ENCODE measurements at regions not wholly inside any gene's neighbourhood (a gene's known extent, or its start where the extent isn't known, plus 50 kb on each side); places are given as distances from the start of the nearest gene placed in this dataset.

GRCh38 chr14:41087056-41087455, 519.6 kb upstream of the LRFN5 start:
- Histone ChIP-seq H3K9me3 (no peaks in the 10 kb centered on the region), H3K27me3 (ENCODE audit: insufficient read depth in 3 of 3, low read length in 2 of 3) (no peaks in the 10 kb centered on the region), H3K36me3 (ENCODE audit: insufficient read depth in 1 of 2, low read depth in 1 of 2) (no peaks in the 10 kb centered on the region), H3K4me1 (no peaks in the 10 kb centered on the region), H3K27ac (no peak overlapping the region), H3K4me3 (no peak overlapping the region)
- no peak for TF ChIP-seq CTCF (IDR thresholded peaks at IDR 0.05)
- intact Hi-C loops (cut with DNase I), result no loop called here
- ATAC-seq (no peak), DNase-seq (no peak)
- 84 to 87% (median 85%) methylated on average over 3 of the region's 3 CpGs for WGBS, 3 donors

GRCh38 chr14:41073544-41073943, 533.1 kb upstream of the LRFN5 start:
- ATAC-seq, result no peak
- no peak for TF ChIP-seq CTCF (IDR thresholded peaks at IDR 0.05)
- no peaks in the 10 kb centered on the region for H3K27me3 ChIP-seq (ENCODE audit: insufficient read depth in 3 of 3, low read length in 2 of 3)
- no peak for DNase-seq
- H3K4me1 ChIP-seq, result no peaks in the 10 kb centered on the region
- H3K27ac ChIP-seq, result no peak overlapping the region
- 80 to 86% (median 82%) methylated on average over 3 of the region's 3 CpGs for WGBS, 3 donors
- H3K9me3 ChIP-seq, result no peaks in the 10 kb centered on the region
- intact Hi-C loops (cut with DNase I), result no loop called here
- H3K4me3 ChIP-seq, result no peak overlapping the region
- H3K36me3 ChIP-seq (ENCODE audit: insufficient read depth in 1 of 2, low read depth in 1 of 2), result no peaks in the 10 kb centered on the region

- no peak overlapping the region for H3K4me3 ChIP-seq
Observed at GRCh38 chr14:41072776-41073175, 533.9 kb upstream of the LRFN5 start.

GRCh38 chr14:41071351-41071750, 535.3 kb upstream of the LRFN5 start:
- no peak for ATAC-seq
- H3K36me3 ChIP-seq (ENCODE audit: insufficient read depth in 1 of 2, low read depth in 1 of 2), result no peaks in the 10 kb centered on the region
- H3K27me3 ChIP-seq (ENCODE audit: insufficient read depth in 3 of 3, low read length in 2 of 3), result no peaks in the 10 kb centered on the region
- WGBS, 3 donors, result 88 to 96% (median 89%) methylated on average over 2 of the region's 2 CpGs
- no peaks in the 10 kb centered on the region for H3K9me3 ChIP-seq
- H3K4me3 ChIP-seq, result no peak overlapping the region
- no peak for DNase-seq
- no peaks in the 10 kb centered on the region for H3K4me1 ChIP-seq
- no peak for TF ChIP-seq CTCF (IDR thresholded peaks at IDR 0.05)
- H3K27ac ChIP-seq, result no peak overlapping the region
- intact Hi-C loops (cut with DNase I), result no loop called here

More at GRCh38 chr14:41072776-41073175, 533.9 kb upstream of the LRFN5 start:
- no peaks in the 10 kb centered on the region for H3K27me3 ChIP-seq (ENCODE audit: insufficient read depth in 3 of 3, low read length in 2 of 3)
- no peaks in the 10 kb centered on the region for H3K4me1 ChIP-seq
- H3K27ac ChIP-seq, result no peak overlapping the region
- intact Hi-C loops (cut with DNase I), result no loop called here
- no peaks in the 10 kb centered on the region for H3K36me3 ChIP-seq (ENCODE audit: insufficient read depth in 1 of 2, low read depth in 1 of 2)
- DNase-seq (no peak), ATAC-seq (no peak)
- no peak for TF ChIP-seq CTCF (IDR thresholded peaks at IDR 0.05)
- H3K9me3 ChIP-seq, result no peaks in the 10 kb centered on the region

GRCh38 chr14:41062826-41063225, 543.9 kb upstream of the LRFN5 start:
- no peak overlapping the region for H3K27ac ChIP-seq
- ATAC-seq, result no peak
- WGBS, 3 donors, result 0 to 88% (median 88%) methylated on average over 1 of the region's 1 CpG

More at GRCh38 chr14:41062826-41063225, 543.9 kb upstream of the LRFN5 start:
- no peaks in the 10 kb centered on the region for H3K9me3 ChIP-seq
- H3K4me3 ChIP-seq, result no peak overlapping the region
- no peaks in the 10 kb centered on the region for H3K4me1 ChIP-seq
- TF ChIP-seq CTCF (IDR thresholded peaks at IDR 0.05), result no peak
- intact Hi-C loops (cut with DNase I), result no loop called here
- no peaks in the 10 kb centered on the region for H3K27me3 ChIP-seq (ENCODE audit: insufficient read depth in 3 of 3, low read length in 2 of 3)
- no peak for DNase-seq
- no peaks in the 10 kb centered on the region for H3K36me3 ChIP-seq (ENCODE audit: insufficient read depth in 1 of 2, low read depth in 1 of 2)
